GM21528 (cell line): ENCODE measurements at regions not wholly inside any gene's neighbourhood (a gene's known extent, or its start where the extent isn't known, plus 50 kb on each side); places are given as distances from the start of the nearest gene placed in this dataset.
"Not testable (repeated sequence)": the region's sequence is repeated elsewhere in the genome, so short reads cannot be mapped to it uniquely, and the experiment has no call there.

Source experiments
- ATAC-seq: cut with Tn5 transposase; IDR thresholded peaks from one replicate; pipeline ENCODE4 v1.9.1; 2021; ENCODE audit warnings: mild to moderate bottlenecking, moderate library complexity; ENCODE audit not compliant: unreplicated experiment, low FRiP score

- no peak for ATAC-seq
These were observed 889.6 kb upstream of the ADGRL4 start for GRCh38 chr1:79896140-79896539.

- no peak for ATAC-seq
These were observed 889.0 kb upstream of the ADGRL4 start for GRCh38 chr1:79895573-79895972.

GRCh38 chr1:79894129-79894528 lies 887.6 kb upstream of the ADGRL4 start:
- ATAC-seq, result not testable (repeated sequence)

- ATAC-seq, result no peak
These were observed 880.5 kb upstream of the ADGRL4 start for GRCh38 chr1:79887059-79887458.

GRCh38 chr1:79885101-79885500 lies 878.6 kb upstream of the ADGRL4 start:
- no peak for ATAC-seq

GRCh38 chr1:79877086-79877485 lies 870.6 kb upstream of the ADGRL4 start:
- ATAC-seq, result no peak

- no peak for ATAC-seq
These were observed 868.7 kb upstream of the ADGRL4 start for GRCh38 chr1:79875187-79875586.

GRCh38 chr1:79874289-79874688 lies 867.8 kb upstream of the ADGRL4 start:
- ATAC-seq, result no peak

GRCh38 chr1:79859212-79859948 lies 852.9 kb upstream of the ADGRL4 start:
- ATAC-seq, result no peak

- peak; percentile 61 for ATAC-seq
These were observed 845.5 kb upstream of the ADGRL4 start for GRCh38 chr1:79852004-79852403.

- ATAC-seq, result no peak
These were observed 842.9 kb upstream of the ADGRL4 start for GRCh38 chr1:79849388-79849787.

GRCh38 chr1:79848316-79848715 lies 841.8 kb upstream of the ADGRL4 start:
- no peak for ATAC-seq

- no peak for ATAC-seq
These were observed 841.2 kb upstream of the ADGRL4 start for GRCh38 chr1:79847700-79848099.

GRCh38 chr1:79845936-79846335 lies 839.4 kb upstream of the ADGRL4 start:
- no peak for ATAC-seq

GRCh38 chr1:79842811-79843210 lies 836.3 kb upstream of the ADGRL4 start:
- no peak for ATAC-seq

- no peak for ATAC-seq
These were observed 833.4 kb upstream of the ADGRL4 start for GRCh38 chr1:79839882-79840281.

GRCh38 chr1:79827446-79827845 lies 820.9 kb upstream of the ADGRL4 start:
- no peak for ATAC-seq

GRCh38 chr1:79825551-79825950 lies 819.0 kb upstream of the ADGRL4 start:
- ATAC-seq, result no peak

- no peak for ATAC-seq
These were observed 815.5 kb upstream of the ADGRL4 start for GRCh38 chr1:79822053-79822452.

- ATAC-seq, result no peak
These were observed 812.6 kb upstream of the ADGRL4 start for GRCh38 chr1:79819140-79819539.

GRCh38 chr1:79817031-79817560 lies 810.6 kb upstream of the ADGRL4 start:
- ATAC-seq, result no peak

GRCh38 chr1:79815115-79815514 lies 808.6 kb upstream of the ADGRL4 start:
- ATAC-seq, result no peak
